Liver (tissue), 8 donors: ENCODE measurements at regions not wholly inside any gene's neighbourhood (a gene's known extent, or its start where the extent isn't known, plus 50 kb on each side); places are given as distances from the start of the nearest gene placed in this dataset.

Source experiments
- DNase-seq: peaks from one replicate; pipeline ENCODE4 v3.0.0-alpha.2; 2017; ENCODE audit warnings: low spot score
- H3K27ac ChIP-seq, 2 donors: one replicate each; pipeline ENCODE4 v1.7.0; 2013; ENCODE audit warnings: inconsistent platforms in 2 of 2, low read length in 2 of 2, control low read depth in 1 of 2, low read depth in 1 of 2, mild to moderate bottlenecking in 1 of 2
- H3K27me3 ChIP-seq, 4 donors: one replicate each; pipeline versions ENCODE4 v1.6.1 to v1.7.0; 2013; ENCODE audit warnings: low read length in 3 of 4, inconsistent platforms in 1 of 4, mild to moderate bottlenecking in 1 of 4, moderate library complexity in 1 of 4; ENCODE audit not compliant: control insufficient read depth in 4 of 4, insufficient read depth in 4 of 4
- H3K36me3 ChIP-seq, 4 donors: one replicate each; pipeline versions ENCODE4 v1.6.1 to v1.7.0; 2013; ENCODE audit warnings: low read length in 3 of 4, mild to moderate bottlenecking in 3 of 4, low read depth in 1 of 4, moderate library complexity in 1 of 4; ENCODE audit not compliant: control insufficient read depth in 4 of 4, insufficient read depth in 3 of 4
- H3K4me1 ChIP-seq, 4 donors: one replicate each; pipeline versions ENCODE4 v1.6.1 to v1.7.0; 2013; ENCODE audit warnings: low read length in 3 of 4, mild to moderate bottlenecking in 3 of 4, moderate library complexity in 1 of 4; ENCODE audit not compliant: control insufficient read depth in 4 of 4, insufficient read depth in 4 of 4
- H3K4me3 ChIP-seq, 3 donors: one replicate each; pipeline versions ENCODE4 v1.6.1 to v1.7.0; 2013; ENCODE audit warnings: low read length in 3 of 3, control low read depth in 1 of 3, low read depth in 1 of 3, mild to moderate bottlenecking in 1 of 3
- H3K9ac ChIP-seq, 2 donors: one replicate each; pipeline ENCODE4 v1.7.0; 2013; ENCODE audit warnings: low read length in 2 of 2, mild to moderate bottlenecking in 2 of 2, moderate library complexity in 2 of 2, control low read depth in 1 of 2, low read depth in 1 of 2
- H3K9me3 ChIP-seq, 4 donors: one replicate each; pipeline versions ENCODE4 v1.6.1 to v1.7.0; 2013; ENCODE audit warnings: low read length in 3 of 4; ENCODE audit not compliant: control insufficient read depth in 4 of 4
- EGR1 ChIP-seq, 2 donors: IDR thresholded peaks; 2 replicates each; pipeline ENCODE4 v1.6.1; 2016 to 2018; ENCODE audit warnings: antibody characterized with exemption in 2 of 2, low read depth in 2 of 2
- FOXA1 ChIP-seq: IDR thresholded peaks from 2 replicates; pipeline ENCODE4 v1.6.1; 2016; ENCODE audit warnings: antibody characterized with exemption
- FOXA2 ChIP-seq: IDR thresholded peaks from 2 replicates; pipeline ENCODE4 v1.6.1; 2016; ENCODE audit warnings: antibody characterized with exemption
- GABPA ChIP-seq, 2 donors: IDR thresholded peaks in 1 of 2; conservative IDR thresholded peaks in 1 of 2; 2 replicates each; pipeline ENCODE4 v1.6.1; 2016; ENCODE audit warnings: antibody characterized with exemption in 2 of 2, mild to moderate bottlenecking in 1 of 2, moderate library complexity in 1 of 2
- HNF4A ChIP-seq, 2 donors: conservative IDR thresholded peaks; 2 replicates each; pipeline ENCODE4 v1.6.1; 2016; ENCODE audit warnings: antibody characterized with exemption in 2 of 2, mild to moderate bottlenecking in 2 of 2
- HNF4G ChIP-seq: IDR thresholded peaks from 2 replicates; pipeline ENCODE4 v1.6.1; 2016; ENCODE audit warnings: antibody characterized with exemption
- JUND ChIP-seq, 2 donors: IDR thresholded peaks; 2 replicates each; pipeline ENCODE4 v1.6.1; 2016; ENCODE audit warnings: antibody characterized with exemption in 2 of 2
- NR2F2 ChIP-seq: IDR thresholded peaks from 2 replicates; pipeline ENCODE4 v1.6.1; 2016; ENCODE audit warnings: antibody characterized with exemption
- RAD21 ChIP-seq, 2 donors: IDR thresholded peaks; 2 replicates each; pipeline ENCODE4 v1.6.1; 2016; ENCODE audit warnings: antibody characterized with exemption in 2 of 2, mild to moderate bottlenecking in 2 of 2
- RXRA ChIP-seq, 2 donors: IDR thresholded peaks; 2 replicates each; pipeline ENCODE4 v1.6.1; 2017 to 2018; ENCODE audit warnings: antibody characterized with exemption in 2 of 2, mild to moderate bottlenecking in 1 of 2
- SP1 ChIP-seq: IDR thresholded peaks from 2 replicates; pipeline ENCODE4 v1.6.1; 2018; ENCODE audit warnings: antibody characterized with exemption, mild to moderate bottlenecking
- TAF1 ChIP-seq: conservative IDR thresholded peaks from 2 replicates; pipeline ENCODE4 v1.6.1; 2016; ENCODE audit warnings: antibody characterized with exemption, mild to moderate bottlenecking
- YY1 ChIP-seq: IDR thresholded peaks from 2 replicates; pipeline ENCODE4 v1.6.1; 2016; ENCODE audit warnings: antibody characterized with exemption, mild to moderate bottlenecking
- WGBS: extraction: QIAGEN DNeasy Blood & Tissue Kit; methylation state at CpG from one replicate; pipeline ENCODE4 v1.1.7; 2013; 5-methylcytosine and 5-hydroxymethylcytosine counted together
- TF ChIP-seq, protein P1 (sequence below): IDR thresholded peaks from 2 replicates; pipeline ENCODE4 v1.6.1; 2016; ENCODE audit warnings: antibody characterized with exemption
- TF ChIP-seq, protein P2 (sequence below): IDR thresholded peaks from 2 replicates; pipeline ENCODE4 v1.6.1; 2016; ENCODE audit warnings: antibody characterized with exemption
- TF ChIP-seq, protein P3 (sequence below): IDR thresholded peaks from 2 replicates; pipeline ENCODE4 v1.6.1; 2016; ENCODE audit warnings: antibody characterized with exemption, mild to moderate bottlenecking
- TF ChIP-seq, protein P4 (sequence below): IDR thresholded peaks from 2 replicates; pipeline ENCODE4 v1.6.1; 2016; ENCODE audit warnings: antibody characterized with exemption
- TF ChIP-seq, protein P5 (sequence below): fragments of 150-350 bp; IDR thresholded peaks from 2 replicates; pipeline ENCODE4 v1.5.1; 2017; ENCODE audit warnings: improper control_type of control experiment, low read depth, low read length; ENCODE audit not compliant: missing input control
- donor health status: healthy.
- donor health status: healthy.
- donor health status: healthy.
- donor health status: healthy.
- donor health status: healthy.

DNA sequence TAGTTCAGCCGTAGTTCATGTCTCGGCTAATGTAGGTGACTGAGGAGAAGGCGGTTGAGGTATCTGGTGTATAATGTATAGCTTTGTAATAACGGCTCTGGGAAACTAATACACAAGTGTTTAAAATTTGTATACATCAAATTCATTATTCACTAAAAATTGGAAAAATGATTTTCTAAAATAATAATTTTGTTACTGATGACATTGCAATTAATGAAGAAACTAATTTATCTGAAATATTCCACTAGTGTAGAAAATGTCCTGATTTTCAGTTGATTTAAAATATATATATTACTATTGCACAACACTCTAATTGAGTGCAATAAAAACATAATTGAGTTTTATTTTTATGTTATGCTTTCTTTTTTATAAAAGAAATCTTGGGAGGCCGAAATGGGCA, 823.0 kb downstream of the TAF11L14 start (continued):
- TF ChIP-seq, protein P1, sequence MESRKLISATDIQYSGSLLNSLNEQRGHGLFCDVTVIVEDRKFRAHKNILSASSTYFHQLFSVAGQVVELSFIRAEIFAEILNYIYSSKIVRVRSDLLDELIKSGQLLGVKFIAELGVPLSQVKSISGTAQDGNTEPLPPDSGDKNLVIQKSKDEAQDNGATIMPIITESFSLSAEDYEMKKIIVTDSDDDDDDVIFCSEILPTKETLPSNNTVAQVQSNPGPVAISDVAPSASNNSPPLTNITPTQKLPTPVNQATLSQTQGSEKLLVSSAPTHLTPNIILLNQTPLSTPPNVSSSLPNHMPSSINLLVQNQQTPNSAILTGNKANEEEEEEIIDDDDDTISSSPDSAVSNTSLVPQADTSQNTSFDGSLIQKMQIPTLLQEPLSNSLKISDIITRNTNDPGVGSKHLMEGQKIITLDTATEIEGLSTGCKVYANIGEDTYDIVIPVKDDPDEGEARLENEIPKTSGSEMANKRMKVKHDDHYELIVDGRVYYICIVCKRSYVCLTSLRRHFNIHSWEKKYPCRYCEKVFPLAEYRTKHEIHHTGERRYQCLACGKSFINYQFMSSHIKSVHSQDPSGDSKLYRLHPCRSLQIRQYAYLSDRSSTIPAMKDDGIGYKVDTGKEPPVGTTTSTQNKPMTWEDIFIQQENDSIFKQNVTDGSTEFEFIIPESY: no peak
- TF ChIP-seq, protein P2, sequence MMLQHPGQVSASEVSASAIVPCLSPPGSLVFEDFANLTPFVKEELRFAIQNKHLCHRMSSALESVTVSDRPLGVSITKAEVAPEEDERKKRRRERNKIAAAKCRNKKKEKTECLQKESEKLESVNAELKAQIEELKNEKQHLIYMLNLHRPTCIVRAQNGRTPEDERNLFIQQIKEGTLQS: no peak
- no peak for TF ChIP-seq JUND (IDR thresholded peaks at IDR 0.05)
- no peak for TF ChIP-seq RAD21 (IDR thresholded peaks at IDR 0.05)

DNA sequence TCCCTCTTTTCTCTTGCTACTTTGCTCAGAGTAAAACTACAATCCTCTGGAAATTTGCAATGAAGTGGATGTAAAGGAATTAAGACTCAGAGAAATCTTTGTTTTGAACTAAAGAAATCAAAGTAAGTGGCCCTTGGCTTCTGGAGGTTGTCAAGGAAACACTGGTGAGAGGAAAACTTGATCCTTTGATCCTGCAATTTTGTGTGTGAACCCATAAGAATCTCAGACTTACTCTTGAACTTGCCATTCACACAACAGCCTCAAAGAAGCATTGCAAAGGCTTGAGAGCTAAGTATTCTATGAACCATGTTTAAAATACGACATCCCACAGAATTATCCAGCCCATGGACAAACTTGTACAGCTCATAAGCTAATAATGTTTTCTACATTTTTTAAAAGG, 827.5 kb downstream of the TAF11L14 start:
- H3K36me3 ChIP-seq: no peaks in the 10 kb centered on the region
- 60% methylated on average over 1 of the region's 1 CpG for WGBS
- no peak for TF ChIP-seq HNF4A (conservative IDR thresholded peaks at IDR 0.05)
- no peak for TF ChIP-seq FOXA1
- TF ChIP-seq EGR1 (IDR thresholded peaks at IDR 0.05; ENCODE audit: low read depth in 2 of 2): no peak
- TF ChIP-seq RAD21 (IDR thresholded peaks at IDR 0.05): no peak
- TF ChIP-seq, protein P2: no peak
- TF ChIP-seq YY1: no peak
- TF ChIP-seq, protein P3, sequence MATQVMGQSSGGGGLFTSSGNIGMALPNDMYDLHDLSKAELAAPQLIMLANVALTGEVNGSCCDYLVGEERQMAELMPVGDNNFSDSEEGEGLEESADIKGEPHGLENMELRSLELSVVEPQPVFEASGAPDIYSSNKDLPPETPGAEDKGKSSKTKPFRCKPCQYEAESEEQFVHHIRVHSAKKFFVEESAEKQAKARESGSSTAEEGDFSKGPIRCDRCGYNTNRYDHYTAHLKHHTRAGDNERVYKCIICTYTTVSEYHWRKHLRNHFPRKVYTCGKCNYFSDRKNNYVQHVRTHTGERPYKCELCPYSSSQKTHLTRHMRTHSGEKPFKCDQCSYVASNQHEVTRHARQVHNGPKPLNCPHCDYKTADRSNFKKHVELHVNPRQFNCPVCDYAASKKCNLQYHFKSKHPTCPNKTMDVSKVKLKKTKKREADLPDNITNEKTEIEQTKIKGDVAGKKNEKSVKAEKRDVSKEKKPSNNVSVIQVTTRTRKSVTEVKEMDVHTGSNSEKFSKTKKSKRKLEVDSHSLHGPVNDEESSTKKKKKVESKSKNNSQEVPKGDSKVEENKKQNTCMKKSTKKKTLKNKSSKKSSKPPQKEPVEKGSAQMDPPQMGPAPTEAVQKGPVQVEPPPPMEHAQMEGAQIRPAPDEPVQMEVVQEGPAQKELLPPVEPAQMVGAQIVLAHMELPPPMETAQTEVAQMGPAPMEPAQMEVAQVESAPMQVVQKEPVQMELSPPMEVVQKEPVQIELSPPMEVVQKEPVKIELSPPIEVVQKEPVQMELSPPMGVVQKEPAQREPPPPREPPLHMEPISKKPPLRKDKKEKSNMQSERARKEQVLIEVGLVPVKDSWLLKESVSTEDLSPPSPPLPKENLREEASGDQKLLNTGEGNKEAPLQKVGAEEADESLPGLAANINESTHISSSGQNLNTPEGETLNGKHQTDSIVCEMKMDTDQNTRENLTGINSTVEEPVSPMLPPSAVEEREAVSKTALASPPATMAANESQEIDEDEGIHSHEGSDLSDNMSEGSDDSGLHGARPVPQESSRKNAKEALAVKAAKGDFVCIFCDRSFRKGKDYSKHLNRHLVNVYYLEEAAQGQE: no peak
- TF ChIP-seq NR2F2: no peak
- TF ChIP-seq, protein P4, sequence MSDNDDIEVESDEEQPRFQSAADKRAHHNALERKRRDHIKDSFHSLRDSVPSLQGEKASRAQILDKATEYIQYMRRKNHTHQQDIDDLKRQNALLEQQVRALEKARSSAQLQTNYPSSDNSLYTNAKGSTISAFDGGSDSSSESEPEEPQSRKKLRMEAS: no peak
- TF ChIP-seq TAF1: no peak
- TF ChIP-seq HNF4G: no peak
- TF ChIP-seq RXRA (IDR thresholded peaks at IDR 0.05): no peak
- no peak for TF ChIP-seq SP1
- no peak for TF ChIP-seq GABPA (IDR thresholded peaks at IDR 0.05 in 1 of 2, conservative IDR thresholded peaks at IDR 0.05 in 1 of 2)
- no peak for TF ChIP-seq FOXA2
- TF ChIP-seq, protein P5, sequence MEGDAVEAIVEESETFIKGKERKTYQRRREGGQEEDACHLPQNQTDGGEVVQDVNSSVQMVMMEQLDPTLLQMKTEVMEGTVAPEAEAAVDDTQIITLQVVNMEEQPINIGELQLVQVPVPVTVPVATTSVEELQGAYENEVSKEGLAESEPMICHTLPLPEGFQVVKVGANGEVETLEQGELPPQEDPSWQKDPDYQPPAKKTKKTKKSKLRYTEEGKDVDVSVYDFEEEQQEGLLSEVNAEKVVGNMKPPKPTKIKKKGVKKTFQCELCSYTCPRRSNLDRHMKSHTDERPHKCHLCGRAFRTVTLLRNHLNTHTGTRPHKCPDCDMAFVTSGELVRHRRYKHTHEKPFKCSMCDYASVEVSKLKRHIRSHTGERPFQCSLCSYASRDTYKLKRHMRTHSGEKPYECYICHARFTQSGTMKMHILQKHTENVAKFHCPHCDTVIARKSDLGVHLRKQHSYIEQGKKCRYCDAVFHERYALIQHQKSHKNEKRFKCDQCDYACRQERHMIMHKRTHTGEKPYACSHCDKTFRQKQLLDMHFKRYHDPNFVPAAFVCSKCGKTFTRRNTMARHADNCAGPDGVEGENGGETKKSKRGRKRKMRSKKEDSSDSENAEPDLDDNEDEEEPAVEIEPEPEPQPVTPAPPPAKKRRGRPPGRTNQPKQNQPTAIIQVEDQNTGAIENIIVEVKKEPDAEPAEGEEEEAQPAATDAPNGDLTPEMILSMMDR: no peak
- TF ChIP-seq, protein P1: no peak
- TF ChIP-seq JUND (IDR thresholded peaks at IDR 0.05): no peak

More for the DNA sequence above, 827.5 kb downstream of the TAF11L14 start:
- H3K9me3 ChIP-seq: no peaks in the 10 kb centered on the region
- H3K27me3 ChIP-seq: no peaks in the 10 kb centered on the region
- no peak for DNase-seq
- H3K27ac ChIP-seq: no peak overlapping the region
- H3K9ac ChIP-seq: no peak overlapping the region
- H3K4me3 ChIP-seq: no peak overlapping the region
- H3K4me1 ChIP-seq: no peaks in the 10 kb centered on the region
